ENCODE measurements at regions not wholly inside any gene's neighbourhood (a gene's known extent, or its start where the extent isn't known, plus 50 kb on each side); places are given as distances from the start of the nearest gene placed in this dataset.

- H3K79me2 ChIP-seq (ENCODE audit: control insufficient read depth in 1 of 2, insufficient read depth in 2 of 2, low read length in 2 of 2) = no peaks in the 10 kb centered on the region
- DNase-seq (ENCODE audit: low read depth in 1 of 2, low spot score in 2 of 2) (no peak), FAIRE-seq (no peak)
- no peak overlapping the region for H2AK5ac ChIP-seq (ENCODE audit: low read depth, low read length)
- no peaks in the 10 kb centered on the region for H3K36me3 ChIP-seq (ENCODE audit: control insufficient read depth in 2 of 4, insufficient read depth in 4 of 4, low read length in 3 of 4)
- no peak overlapping the region for H3K4ac ChIP-seq (replicated peaks; ENCODE audit: insufficient read length, low read depth, low read length)
- no peaks in the 10 kb centered on the region for H3K9me3 ChIP-seq (ENCODE audit: insufficient read depth in 2 of 2, low read depth in 1 of 2, low read length in 1 of 2)
- no peak overlapping the region for H4K5ac ChIP-seq (ENCODE audit: insufficient read length, low read depth, low read length)
- H3K79me1 ChIP-seq (ENCODE audit: low read depth, low read length) = no peaks in the 10 kb centered on the region
- no peak overlapping the region for H4K8ac ChIP-seq (ENCODE audit: extremely low read depth, insufficient read depth, low read length)
- no peak overlapping the region for H2BK12ac ChIP-seq (ENCODE audit: low read depth, low read length)
- no peak overlapping the region for H3K27ac ChIP-seq (ENCODE audit: low read depth, low read length)
- H3K27me3 ChIP-seq (replicated peaks in 1 of 4; ENCODE audit: control insufficient read depth in 3 of 4, extremely low read depth in 1 of 4, insufficient read depth in 3 of 4, low read length in 3 of 4) = no peaks in the 10 kb centered on the region
- H3K9ac ChIP-seq (replicated peaks in 1 of 4; ENCODE audit: extremely low read depth in 1 of 4, low read depth in 3 of 4, low read length in 3 of 4) = no peak overlapping the region
- no peak overlapping the region for H2BK20ac ChIP-seq (ENCODE audit: low read length)
- no peak overlapping the region for H3K18ac ChIP-seq (ENCODE audit: extremely low read depth, low read length)
- ChIA-PET POLR2A (ENCODE audit: partially characterized antibody) (no interaction called here), CTCF (ENCODE audit: partially characterized antibody) (interaction anchor here (0.8 kb wide), 1 partner anchor 14 kb away, joined by 3 read pairs; no protein-coding TSS in a partner anchor)
- no peak overlapping the region for H3K23ac ChIP-seq (ENCODE audit: insufficient read length)
- H2BK15ac ChIP-seq (ENCODE audit: low read length) = no peak overlapping the region
- no peak overlapping the region for H3K4me3 ChIP-seq (ENCODE audit: extremely low read depth in 1 of 4, insufficient read depth in 2 of 4, low read depth in 3 of 4, low read length in 4 of 4)
- H3K14ac ChIP-seq (ENCODE audit: insufficient read length) = no peak overlapping the region
- H2BK5ac ChIP-seq (ENCODE audit: low read depth, low read length) = no peak overlapping the region
- WGBS, 2 experiments (ENCODE audit: extremely low coverage in 1 of 2, insufficient coverage in 1 of 2, insufficient read length in 1 of 2, insufficient replicate concordance in 2 of 2, low coverage in 1 of 2, low lambda C conversion rate in 2 of 2, missing lambda C conversion rate in 1 of 2) = 83% methylated on average over 2 of the region's 2 CpGs; no CpG with 5 or more reads in 1 of the 2 experiments
- no peak overlapping the region for H4K91ac ChIP-seq (replicated peaks; ENCODE audit: insufficient read length, low read length)
- no peaks in the 10 kb centered on the region for H4K20me1 ChIP-seq (replicated peaks in 1 of 2; ENCODE audit: control insufficient read depth in 1 of 2, insufficient read depth in 2 of 2, low read length in 2 of 2)
- H2BK120ac ChIP-seq (replicated peaks; ENCODE audit: low read depth, low read length) = no peak overlapping the region
- peaks cover 0 to 3% (median 0%) of the 10 kb centered on the region in 4 experiments; a peak in 2 of 7 replicates for H3K4me1 ChIP-seq (replicated peaks in 1 of 4; ENCODE audit: control insufficient read depth in 3 of 4, insufficient read depth in 4 of 4, low read length in 3 of 4)
- no peak overlapping the region for H3K4me2 ChIP-seq (ENCODE audit: insufficient read depth in 1 of 2, low read depth in 2 of 2, low read length in 2 of 2)
- no peak overlapping the region for H3K56ac ChIP-seq (replicated peaks; ENCODE audit: insufficient read length, low read depth, low read length)
- no peak overlapping the region for H2AFZ ChIP-seq (ENCODE audit: low read length)
- H3K23me2 ChIP-seq (ENCODE audit: low read depth, low read length) = no peaks in the 10 kb centered on the region
- no peak for TF ChIP-seq SP2 (IDR thresholded peaks at IDR 0.05; ENCODE audit: low read length)
- no peak for TF ChIP-seq NRF1 (IDR thresholded peaks at IDR 0.05; ENCODE audit: low read depth, low read length)
- no peak for TF ChIP-seq HDAC2 (IDR thresholded peaks at IDR 0.05; ENCODE audit: borderline replicate concordance in 1 of 2, low read depth in 2 of 2, low read length in 2 of 2)
- TF ChIP-seq SUZ12 (IDR thresholded peaks at IDR 0.05; ENCODE audit: low read length) = no peak
- no peak for TF ChIP-seq PHF8 (conservative IDR thresholded peaks at IDR 0.05; ENCODE audit: low read depth, low read length)
- TF ChIP-seq BACH1 (IDR thresholded peaks at IDR 0.05; ENCODE audit: low read length) = no peak
- no peak for TF ChIP-seq TBP (IDR thresholded peaks at IDR 0.05; ENCODE audit: low read depth, low read length)
- no peak for TF ChIP-seq POLR2AphosphoS5 (IDR thresholded peaks at IDR 0.05; ENCODE audit: low read depth, low read length)
- no peak for TF ChIP-seq NANOG (IDR thresholded peaks at IDR 0.05; ENCODE audit: insufficient read depth, low read depth, low read length, poor library complexity, severe bottlenecking)
- no peak for TF ChIP-seq RNF2 (IDR thresholded peaks at IDR 0.05; ENCODE audit: borderline replicate concordance, low read depth, low read length, missing control alignments, poor library complexity, severe bottlenecking)
- no peak for TF ChIP-seq CHD1 (IDR thresholded peaks at IDR 0.05; ENCODE audit: low read depth, low read length)
- TF ChIP-seq BRCA1 (IDR thresholded peaks at IDR 0.05; ENCODE audit: low read depth, low read length) = no peak
- TF ChIP-seq ASH2L (IDR thresholded peaks at IDR 0.05; ENCODE audit: low read length) = no peak
- no peak for TF ChIP-seq CTBP2 (IDR thresholded peaks at IDR 0.05; ENCODE audit: borderline replicate concordance, insufficient read depth, insufficient read length, low read length)
- TF ChIP-seq SP4 (IDR thresholded peaks at IDR 0.05; ENCODE audit: low read length) = no peak
Measured at GRCh38 chr3:54056521-54056920, 65.8 kb upstream of the CACNA2D3 start.

Measured in H1 (cell line).